ENCODE measurements at regions not wholly inside any gene's neighbourhood (a gene's known extent, or its start where the extent isn't known, plus 50 kb on each side); places are given as distances from the start of the nearest gene placed in this dataset.
"Not testable (repeated sequence)": the region's sequence is repeated elsewhere in the genome, so short reads cannot be mapped to it uniquely, and the experiment has no call there.

DNA sequence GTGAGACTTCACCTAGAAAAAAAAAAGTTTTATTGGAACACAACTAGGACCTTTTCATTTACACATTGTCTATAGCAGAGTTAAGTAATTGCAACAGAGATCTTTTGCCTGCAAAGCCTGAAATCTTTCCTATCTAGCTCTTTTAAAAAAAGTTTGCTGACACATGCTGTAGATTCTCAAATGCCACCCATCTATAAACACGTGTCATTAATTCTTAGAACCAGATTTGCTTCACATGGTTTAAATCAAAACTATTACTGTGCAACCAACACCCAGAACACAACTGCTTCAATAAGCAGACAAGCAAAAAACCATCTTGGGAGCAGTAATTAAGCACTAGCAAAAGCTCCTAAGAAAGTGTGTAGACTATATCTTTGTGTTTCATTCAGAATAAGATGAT is 55.0 kb downstream of the OXSM start:
- no peak for DNase-seq (ENCODE audit: low read depth)
- no peak overlapping the region for H3K4me3 ChIP-seq (ENCODE audit: low read depth, low read length)
- H3K27me3 ChIP-seq (ENCODE audit: control insufficient read depth, insufficient read depth, low read length) = no peaks in the 10 kb centered on the region
- no peak for FAIRE-seq
- no peaks in the 10 kb centered on the region for H3K36me3 ChIP-seq (ENCODE audit: control insufficient read depth, insufficient read depth, low read length)
- no peak for TF ChIP-seq CTCF (IDR thresholded peaks at IDR 0.05; ENCODE audit: insufficient read depth, low read length, severe bottlenecking)

DNA sequence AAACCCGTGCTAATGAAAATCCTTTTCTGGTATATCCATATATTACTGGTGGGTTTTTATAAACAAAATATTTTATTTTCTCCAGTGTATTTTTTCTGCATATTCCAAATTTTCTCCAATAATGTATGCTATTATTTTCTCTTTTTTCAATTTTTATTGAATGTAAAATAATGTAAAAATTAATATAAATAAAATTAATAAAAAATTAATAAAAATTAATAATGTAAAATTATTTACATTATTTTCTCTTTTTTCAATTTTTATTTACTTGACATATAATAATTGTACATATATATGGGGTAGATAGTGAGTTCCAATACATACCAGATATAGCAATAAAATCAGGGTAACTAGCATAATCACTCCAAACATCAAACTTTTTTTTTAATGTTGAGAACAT is 56.4 kb downstream of the OXSM start:
- no peak for FAIRE-seq

GRCh38 chr3:25849091-25849490 is 59.2 kb downstream of the OXSM start:
- DNase-seq (ENCODE audit: low read depth) (no peak), FAIRE-seq (no peak)
- Histone ChIP-seq H3K27me3 (ENCODE audit: control insufficient read depth, insufficient read depth, low read length) (no peaks in the 10 kb centered on the region), H3K4me3 (ENCODE audit: low read depth, low read length) (no peak overlapping the region), H3K36me3 (ENCODE audit: control insufficient read depth, insufficient read depth, low read length) (no peaks in the 10 kb centered on the region)
- TF ChIP-seq CTCF (IDR thresholded peaks at IDR 0.05; ENCODE audit: insufficient read depth, low read length, severe bottlenecking) = no peak

More for the DNA sequence above, 56.4 kb downstream of the OXSM start:
- no peaks in the 10 kb centered on the region for H3K36me3 ChIP-seq (ENCODE audit: control insufficient read depth, insufficient read depth, low read length)
- DNase-seq (ENCODE audit: low read depth) = no peak
- TF ChIP-seq CTCF (IDR thresholded peaks at IDR 0.05; ENCODE audit: insufficient read depth, low read length, severe bottlenecking) = no peak
- no peak overlapping the region for H3K4me3 ChIP-seq (ENCODE audit: low read depth, low read length)
- no peaks in the 10 kb centered on the region for H3K27me3 ChIP-seq (ENCODE audit: control insufficient read depth, insufficient read depth, low read length)

GRCh38 chr3:25849641-25850385 is 59.9 kb downstream of the OXSM start:
- FAIRE-seq (no peak), DNase-seq (ENCODE audit: low read depth) (peak; percentile 9)
- no peaks in the 10 kb centered on the region for H3K27me3 ChIP-seq (ENCODE audit: control insufficient read depth, insufficient read depth, low read length)
- H3K4me3 ChIP-seq (ENCODE audit: low read depth, low read length) = no peak overlapping the region
- H3K36me3 ChIP-seq (ENCODE audit: control insufficient read depth, insufficient read depth, low read length) = no peaks in the 10 kb centered on the region
- TF ChIP-seq CTCF (IDR thresholded peaks at IDR 0.05; ENCODE audit: insufficient read depth, low read length, severe bottlenecking) = no peak

GRCh38 chr3:25851693-25852259 is 61.9 kb downstream of the OXSM start:
- H3K36me3 ChIP-seq (ENCODE audit: control insufficient read depth, insufficient read depth, low read length); FAIRE-seq; H3K4me3 ChIP-seq (ENCODE audit: low read depth, low read length); H3K27me3 ChIP-seq (ENCODE audit: control insufficient read depth, insufficient read depth, low read length); DNase-seq (ENCODE audit: low read depth): not testable (repeated sequence)

DNA sequence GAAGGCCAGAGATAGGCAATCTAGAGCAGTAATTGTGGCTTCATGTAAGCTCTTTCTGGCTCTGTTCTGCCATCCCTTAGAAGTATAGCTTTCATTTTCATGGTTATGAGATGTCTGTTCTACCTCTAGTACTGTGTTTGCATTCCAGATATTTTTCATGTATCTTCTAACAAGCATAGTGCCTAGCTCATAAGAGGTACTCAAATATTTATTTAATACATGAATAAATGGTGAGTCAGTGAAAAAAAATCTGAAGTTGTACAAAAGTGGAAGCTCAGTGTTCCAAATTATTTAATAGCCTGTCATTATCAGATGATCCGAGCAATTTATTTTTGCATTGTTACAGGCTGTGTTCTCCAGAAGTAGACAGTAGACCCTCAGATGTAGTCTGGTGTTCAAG is 64.3 kb downstream of the OXSM start:
- FAIRE-seq (no peak), DNase-seq (ENCODE audit: low read depth) (peak; percentile 72)
- no peak for TF ChIP-seq CTCF (IDR thresholded peaks at IDR 0.05; ENCODE audit: insufficient read depth, low read length, severe bottlenecking)
- no peak overlapping the region for H3K4me3 ChIP-seq (ENCODE audit: low read depth, low read length)
- no peaks in the 10 kb centered on the region for H3K36me3 ChIP-seq (ENCODE audit: control insufficient read depth, insufficient read depth, low read length)
- no peaks in the 10 kb centered on the region for H3K27me3 ChIP-seq (ENCODE audit: control insufficient read depth, insufficient read depth, low read length)
